Upper lobe of right lung (tissue), 1 donor: ENCODE measurements at regions not wholly inside any gene's neighbourhood (a gene's known extent, or its start where the extent isn't known, plus 50 kb on each side); places are given as distances from the start of the nearest gene placed in this dataset.

Source experiments
- ATAC-seq: fragments of 200-7000 bp; cut with Tn5 transposase; one replicate; pipeline ENCODE4 v1.9.1; 2020; ENCODE audit warnings: mild to moderate bottlenecking, moderate library complexity
- DNase-seq: peaks from one replicate; pipeline ENCODE4 v3.0.0-alpha.2; 2020
- H3K27ac ChIP-seq: fragments of 200-600 bp; one replicate; pipeline ENCODE4 v1.8.0; 2022
- H3K27me3 ChIP-seq: fragments of 200-600 bp; one replicate; pipeline ENCODE4 v1.8.0; 2022; ENCODE audit warnings: mild to moderate bottlenecking
- H3K36me3 ChIP-seq: fragments of 200-600 bp; one replicate; pipeline ENCODE4 v1.8.0; 2022
- H3K4me1 ChIP-seq: fragments of 200-600 bp; one replicate; pipeline ENCODE4 v1.8.0; 2022
- H3K4me3 ChIP-seq: fragments of 200-600 bp; one replicate; pipeline ENCODE4 v1.8.0; 2022; ENCODE audit warnings: mild to moderate bottlenecking
- H3K9me3 ChIP-seq: fragments of 200-600 bp; one replicate; pipeline ENCODE4 v1.8.0; 2022
- CTCF ChIP-seq: fragments of 200-600 bp; IDR thresholded peaks from one replicate; pipeline ENCODE4 v1.8.0; 2022; ENCODE audit warnings: antibody characterized with exemption
- intact Hi-C: fragments of 100-400 bp; cut with DNase I; formaldehyde crosslinking; loops from one replicate; pipeline ENCODE4 v1.11.0; 2022
- donor health status: DM: no; HTN: yes; CAD: no; lungs with severe emphysema.

- no peak for ATAC-seq
- Histone ChIP-seq H3K4me3 (no peak overlapping the region), H3K9me3 (no peaks in the 10 kb centered on the region), H3K27me3 (no peaks in the 10 kb centered on the region), H3K36me3 (no peaks in the 10 kb centered on the region), H3K27ac (no peak overlapping the region), H3K4me1 (no peaks in the 10 kb centered on the region)
- intact Hi-C loops: no loop called here
- DNase-seq: no peak
- no peak for TF ChIP-seq CTCF
These were observed 102.5 kb upstream of the EEF2KMT start for GRCh38 chr16:5200123-5200522.

GRCh38 chr16:5196204-5196603 is 98.6 kb upstream of the EEF2KMT start:
- Histone ChIP-seq H3K4me3 (no peak overlapping the region), H3K9me3 (no peaks in the 10 kb centered on the region), H3K4me1 (no peaks in the 10 kb centered on the region), H3K36me3 (no peaks in the 10 kb centered on the region), H3K27ac (no peak overlapping the region), H3K27me3 (no peaks in the 10 kb centered on the region)
- ATAC-seq (no peak), DNase-seq (no peak)
- no peak for TF ChIP-seq CTCF
- intact Hi-C loops: no loop called here

- Histone ChIP-seq H3K27ac (no peak overlapping the region), H3K27me3 (no peaks in the 10 kb centered on the region), H3K9me3 (no peaks in the 10 kb centered on the region), H3K4me3 (no peak overlapping the region), H3K36me3 (no peaks in the 10 kb centered on the region), H3K4me1 (no peaks in the 10 kb centered on the region)
- DNase-seq (no peak), ATAC-seq (no peak)
- no peak for TF ChIP-seq CTCF
- intact Hi-C loops: no loop called here
These were observed 96.3 kb upstream of the EEF2KMT start for GRCh38 chr16:5193861-5194260.

DNA sequence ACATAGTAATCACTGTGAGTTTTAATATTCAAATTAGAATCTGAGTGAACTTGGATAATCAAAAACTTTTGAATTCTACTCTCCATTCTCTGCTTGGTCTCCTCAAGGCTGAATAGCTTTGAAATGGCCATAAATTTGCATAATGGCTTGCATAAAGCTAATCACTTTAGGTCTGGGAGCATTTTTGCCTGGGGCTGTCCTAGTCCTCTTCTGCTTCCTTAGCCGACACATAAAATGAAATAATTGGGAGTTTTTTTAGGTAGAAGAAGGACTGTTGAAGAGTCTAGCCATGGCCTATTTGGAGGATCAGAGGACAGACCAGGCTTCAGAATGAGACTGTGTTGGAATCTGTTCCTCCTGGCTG is 91.4 kb upstream of the EEF2KMT start:
- intact Hi-C loops: no loop called here
- TF ChIP-seq CTCF: no peak
- Histone ChIP-seq H3K4me3 (no peak overlapping the region), H3K27me3 (no peaks in the 10 kb centered on the region), H3K36me3 (no peaks in the 10 kb centered on the region), H3K9me3 (no peaks in the 10 kb centered on the region), H3K27ac (no peak overlapping the region), H3K4me1 (no peaks in the 10 kb centered on the region)
- ATAC-seq (no peak), DNase-seq (no peak)

- peak; percentile 13 for DNase-seq
- intact Hi-C loops: no loop called here
- no peaks in the 10 kb centered on the region for H3K27me3 ChIP-seq
- no peaks in the 10 kb centered on the region for H3K9me3 ChIP-seq
- no peaks in the 10 kb centered on the region for H3K36me3 ChIP-seq
- H3K27ac ChIP-seq: no peak overlapping the region
- no peak for ATAC-seq
- no peak for TF ChIP-seq CTCF
- no peak overlapping the region for H3K4me3 ChIP-seq
- no peaks in the 10 kb centered on the region for H3K4me1 ChIP-seq
These were observed 90.9 kb upstream of the EEF2KMT start for GRCh38 chr16:5188318-5188988.

DNA sequence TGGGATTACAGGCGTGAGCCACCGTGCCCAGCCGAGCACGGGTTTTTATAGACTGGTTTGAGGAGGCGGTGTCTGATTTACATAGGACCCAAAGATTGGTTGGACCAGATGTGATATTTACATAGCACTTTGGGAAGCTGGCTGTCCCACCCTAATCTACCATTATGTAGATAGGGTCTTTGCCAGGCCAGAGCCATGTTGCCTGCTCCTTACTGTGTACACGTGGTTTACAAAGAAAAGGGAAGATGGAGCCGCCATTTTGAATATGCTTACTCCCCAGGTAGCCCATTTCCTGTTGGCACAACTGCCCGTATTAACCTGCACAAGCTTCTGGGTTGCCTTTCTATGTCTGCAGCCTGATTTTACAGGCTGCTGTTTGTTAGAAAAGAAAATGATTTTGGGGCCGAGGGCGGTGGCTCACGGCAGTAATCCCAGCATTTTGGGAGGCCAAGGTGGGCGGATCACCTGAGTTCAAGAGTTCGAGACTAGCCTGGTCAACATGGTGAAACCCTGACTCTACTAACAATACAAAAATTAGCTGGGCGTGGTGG is 89.9 kb upstream of the EEF2KMT start:
- Histone ChIP-seq H3K27me3 (no peaks in the 10 kb centered on the region), H3K4me3 (no peak overlapping the region), H3K9me3 (no peaks in the 10 kb centered on the region), H3K27ac (no peak overlapping the region), H3K4me1 (no peaks in the 10 kb centered on the region), H3K36me3 (no peaks in the 10 kb centered on the region)
- DNase-seq (no peak), ATAC-seq (no peak)
- intact Hi-C loops: no loop called here
- no peak for TF ChIP-seq CTCF
